Karpas-422 (cell line): ENCODE measurements at regions not wholly inside any gene's neighbourhood (a gene's known extent, or its start where the extent isn't known, plus 50 kb on each side); places are given as distances from the start of the nearest gene placed in this dataset.

ENCODE experiments used
- DNase-seq: peaks from one replicate; pipeline ENCODE4 v3.0.0-alpha.2; 2015
- H2AFZ ChIP-seq: fragments of 200-600 bp; sonication (generic); 2 replicates; pipeline ENCODE4 v1.6.1; 2014; ENCODE audit warnings: antibody characterized with exemption, low read length, mixed read lengths
- H3K27ac ChIP-seq: fragments of 200-600 bp; sonication (generic); 2 replicates; pipeline ENCODE4 v1.5.1; 2014; ENCODE audit warnings: mild to moderate bottlenecking, low read length, moderate library complexity
- H3K27me3 ChIP-seq: fragments of 200-600 bp; sonication (generic); 2 replicates; pipeline ENCODE4 v1.6.1; 2014; ENCODE audit warnings: low read length, mixed read lengths
- H3K36me3 ChIP-seq: fragments of 200-600 bp; sonication (generic); 2 replicates; pipeline ENCODE4 v1.6.1; 2014; ENCODE audit warnings: low read length, mixed read lengths; ENCODE audit not compliant: insufficient read depth
- H3K4me1 ChIP-seq: fragments of 200-600 bp; sonication (generic); 2 replicates; pipeline ENCODE4 v1.6.1; 2014; ENCODE audit warnings: mild to moderate bottlenecking, low read length, mixed read lengths
- H3K4me2 ChIP-seq: fragments of 200-600 bp; sonication (generic); 2 replicates; pipeline ENCODE4 v1.6.1; 2014; ENCODE audit warnings: low read length, low read depth, mild to moderate bottlenecking; ENCODE audit not compliant: poor library complexity, severe bottlenecking
- H3K4me3 ChIP-seq: fragments of 200-600 bp; sonication (generic); 2 replicates; pipeline ENCODE4 v1.5.1; 2014; ENCODE audit warnings: mild to moderate bottlenecking, antibody characterized with exemption, low read length, mixed read lengths
- H3K79me2 ChIP-seq: fragments of 200-600 bp; sonication (generic); 2 replicates; pipeline ENCODE4 v1.6.1; 2014; ENCODE audit warnings: mild to moderate bottlenecking, low read length, mixed read lengths
- H3K9ac ChIP-seq: fragments of 200-600 bp; sonication (generic); 2 replicates; pipeline ENCODE4 v1.6.0; 2014; ENCODE audit warnings: low read length
- H3K9me2 ChIP-seq: fragments of 200-600 bp; sonication (generic), shearing (Covaris generic); replicated peaks from 2 replicates; pipeline ENCODE4 v1.6.0; 2014; ENCODE audit warnings: mild to moderate bottlenecking, low read length, moderate library complexity; ENCODE audit not compliant: insufficient read depth
- H3K9me3 ChIP-seq: fragments of 300-700, 200-600 bp; sonication (generic); 2 replicates; pipeline ENCODE4 v1.6.1; 2014; ENCODE audit warnings: low read length, mixed read lengths
- H4K20me1 ChIP-seq: fragments of 200-600 bp; sonication (generic); 2 replicates; pipeline ENCODE4 v1.6.1; 2014; ENCODE audit warnings: mild to moderate bottlenecking, antibody characterized with exemption, low read length, low read depth; ENCODE audit not compliant: insufficient read depth

DNA sequence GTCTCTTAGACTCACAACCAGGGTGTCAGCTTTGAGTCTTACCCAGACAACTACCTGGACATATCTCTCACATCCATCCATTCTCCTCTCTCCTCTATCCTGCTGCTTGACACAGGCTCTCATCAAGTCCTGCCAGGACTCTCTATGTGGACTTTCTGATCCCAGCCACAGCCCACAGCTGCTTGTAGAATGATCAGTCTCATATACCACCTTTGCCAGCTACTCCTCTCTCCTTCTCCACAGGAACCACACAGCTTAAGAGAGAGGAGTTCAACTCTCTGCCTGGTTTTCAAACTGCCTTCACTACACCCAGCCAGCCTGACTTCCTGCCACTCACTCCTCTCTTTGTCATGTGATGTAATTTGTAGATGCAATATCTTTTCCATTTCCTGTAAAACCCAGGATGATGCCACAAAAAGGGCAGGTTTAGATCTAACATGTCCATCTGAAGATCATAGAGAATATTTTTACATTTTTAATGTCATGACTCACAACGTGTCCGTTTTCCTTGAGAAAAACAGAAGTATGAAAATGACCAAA is 154.0 kb downstream of the RAB11FIP2 start:
- no peaks in the 10 kb centered on the region for H3K9me2 ChIP-seq
- no peak overlapping the region for H3K4me2 ChIP-seq
- H3K27me3 ChIP-seq, result peaks cover 5% of the 10 kb centered on the region; the same call in 1 of the 2 replicates
- H4K20me1 ChIP-seq, result no peaks in the 10 kb centered on the region
- H3K9me3 ChIP-seq, result no peaks in the 10 kb centered on the region
- H3K9ac ChIP-seq, result no peak overlapping the region
- no peaks in the 10 kb centered on the region for H3K36me3 ChIP-seq
- H3K27ac ChIP-seq, result no peak overlapping the region
- no peak overlapping the region for H2AFZ ChIP-seq
- no peaks in the 10 kb centered on the region for H3K79me2 ChIP-seq
- no peak overlapping the region for H3K4me3 ChIP-seq
- no peaks in the 10 kb centered on the region for H3K4me1 ChIP-seq
- DNase-seq, result no peak

- Histone ChIP-seq H3K9me2 (no peaks in the 10 kb centered on the region), H3K4me1 (no peaks in the 10 kb centered on the region), H2AFZ (no peak overlapping the region), H3K9me3 (no peaks in the 10 kb centered on the region), H3K9ac (no peak overlapping the region), H3K36me3 (no peaks in the 10 kb centered on the region), H3K4me2 (no peak overlapping the region), H3K27me3 (peaks cover 5% of the 10 kb centered on the region; the same call in 1 of the 2 replicates), H3K27ac (no peak overlapping the region), H3K4me3 (no peak overlapping the region), H3K79me2 (no peaks in the 10 kb centered on the region), H4K20me1 (no peaks in the 10 kb centered on the region)
- no peak for DNase-seq
These were observed 152.4 kb downstream of the RAB11FIP2 start for GRCh38 chr10:117894339-117894738.

- Histone ChIP-seq H3K4me3 (no peak overlapping the region), H2AFZ (no peak overlapping the region), H3K79me2 (no peaks in the 10 kb centered on the region), H3K4me2 (no peak overlapping the region), H4K20me1 (no peaks in the 10 kb centered on the region), H3K9me2 (no peaks in the 10 kb centered on the region), H3K27ac (no peak overlapping the region), H3K36me3 (no peaks in the 10 kb centered on the region), H3K9ac (no peak overlapping the region), H3K27me3 (peaks cover 5% of the 10 kb centered on the region; the same call in 1 of the 2 replicates), H3K9me3 (no peaks in the 10 kb centered on the region), H3K4me1 (no peaks in the 10 kb centered on the region)
- DNase-seq, result peak; percentile 62
These were observed 150.2 kb downstream of the RAB11FIP2 start for GRCh38 chr10:117896517-117896916.

DNA sequence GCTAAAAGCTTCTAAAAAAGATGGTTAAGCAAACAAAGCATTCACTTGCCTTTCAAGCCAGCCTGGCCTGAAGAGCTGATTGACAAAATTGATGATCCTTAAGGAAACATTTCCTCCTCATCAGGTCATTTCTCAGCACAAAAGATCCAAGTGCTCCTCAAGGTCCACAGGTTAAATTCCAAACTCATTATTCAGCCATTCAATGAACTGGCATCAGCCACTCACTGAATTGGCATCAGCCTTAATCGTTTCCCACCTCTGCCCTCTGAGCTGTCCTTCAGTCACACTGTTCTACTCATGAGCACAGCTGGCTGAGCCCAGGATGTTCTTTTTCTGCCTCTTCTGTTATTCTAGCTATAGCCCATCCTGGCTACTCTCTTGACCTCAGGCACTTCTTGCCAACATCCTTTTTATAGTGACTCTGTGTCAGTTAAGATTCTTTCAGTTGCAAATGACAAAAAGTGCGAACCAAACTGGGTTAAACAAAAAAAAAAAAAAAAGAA is 147.5 kb downstream of the RAB11FIP2 start:
- Histone ChIP-seq H3K4me3 (no peak overlapping the region), H3K36me3 (no peaks in the 10 kb centered on the region), H2AFZ (no peak overlapping the region), H3K9me2 (no peaks in the 10 kb centered on the region), H3K79me2 (no peaks in the 10 kb centered on the region), H3K9me3 (no peaks in the 10 kb centered on the region), H4K20me1 (no peaks in the 10 kb centered on the region), H3K9ac (no peak overlapping the region), H3K27me3 (no peaks in the 10 kb centered on the region), H3K4me1 (no peaks in the 10 kb centered on the region), H3K27ac (no peak overlapping the region), H3K4me2 (no peak overlapping the region)
- DNase-seq, result no peak

DNA sequence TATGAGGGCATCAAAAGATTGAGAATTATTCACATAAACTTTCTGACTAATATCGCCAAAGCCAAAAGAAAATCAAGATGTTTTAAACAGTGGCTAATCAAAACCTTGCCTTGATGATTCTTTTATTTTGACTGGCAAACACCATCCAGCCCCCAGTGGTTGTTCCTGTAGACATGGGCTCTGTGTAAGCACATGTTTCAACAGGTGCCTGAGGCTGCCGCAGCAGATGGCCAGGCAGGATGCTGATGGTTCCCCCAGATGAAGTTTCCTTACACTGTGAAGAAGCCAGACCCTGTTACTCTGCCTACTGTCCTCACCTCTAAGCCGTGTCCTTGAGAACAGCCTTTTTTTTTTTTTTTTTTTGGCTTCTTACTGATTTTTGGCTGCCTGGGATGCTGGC is 146.5 kb downstream of the RAB11FIP2 start:
- Histone ChIP-seq H3K27me3 (no peaks in the 10 kb centered on the region), H3K4me2 (no peak overlapping the region), H3K79me2 (no peaks in the 10 kb centered on the region), H3K9ac (no peak overlapping the region), H3K27ac (no peak overlapping the region), H3K36me3 (no peaks in the 10 kb centered on the region), H3K9me3 (no peaks in the 10 kb centered on the region), H4K20me1 (no peaks in the 10 kb centered on the region), H3K4me3 (no peak overlapping the region), H2AFZ (no peak overlapping the region), H3K4me1 (no peaks in the 10 kb centered on the region), H3K9me2 (no peaks in the 10 kb centered on the region)
- DNase-seq, result no peak

GRCh38 chr10:117903854-117904253 is 142.9 kb downstream of the RAB11FIP2 start:
- Histone ChIP-seq H4K20me1 (no peaks in the 10 kb centered on the region), H3K79me2 (no peaks in the 10 kb centered on the region), H2AFZ (no peak overlapping the region), H3K9me3 (no peaks in the 10 kb centered on the region), H3K27me3 (no peaks in the 10 kb centered on the region), H3K4me2 (no peak overlapping the region), H3K27ac (no peak overlapping the region), H3K4me1 (no peaks in the 10 kb centered on the region), H3K4me3 (no peak overlapping the region), H3K9ac (no peak overlapping the region), H3K9me2 (no peaks in the 10 kb centered on the region), H3K36me3 (no peaks in the 10 kb centered on the region)
- no peak for DNase-seq

DNA sequence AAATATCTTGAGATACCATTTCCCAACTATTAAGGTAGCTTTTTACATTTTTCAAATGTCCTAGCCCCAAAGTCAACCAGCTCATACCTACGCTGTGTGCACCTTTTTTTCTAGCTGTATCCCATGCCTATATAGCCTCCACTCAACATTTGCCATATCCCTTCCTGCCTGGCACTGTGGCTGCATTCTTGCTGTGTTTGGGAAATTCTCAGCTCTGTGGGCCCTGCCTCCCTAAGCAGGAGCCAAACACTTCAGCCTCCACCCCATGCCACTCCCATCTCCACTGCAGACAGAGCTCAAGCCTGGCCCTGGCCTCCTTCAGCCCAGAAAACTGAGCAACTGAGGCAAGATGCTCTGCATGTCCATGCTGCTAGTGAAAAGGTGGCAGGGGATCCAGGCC is 141.3 kb downstream of the RAB11FIP2 start:
- H3K4me1 ChIP-seq, result no peaks in the 10 kb centered on the region
- H3K4me3 ChIP-seq, result no peak overlapping the region
- H4K20me1 ChIP-seq, result no peaks in the 10 kb centered on the region
- DNase-seq, result no peak
- no peaks in the 10 kb centered on the region for H3K27me3 ChIP-seq
- no peak overlapping the region for H3K4me2 ChIP-seq
- no peaks in the 10 kb centered on the region for H3K36me3 ChIP-seq
- no peaks in the 10 kb centered on the region for H3K9me2 ChIP-seq
- H3K9ac ChIP-seq, result no peak overlapping the region
- H3K9me3 ChIP-seq, result no peaks in the 10 kb centered on the region
- H3K27ac ChIP-seq, result no peak overlapping the region
- no peaks in the 10 kb centered on the region for H3K79me2 ChIP-seq
- no peak overlapping the region for H2AFZ ChIP-seq

GRCh38 chr10:117911684-117912083 is 135.1 kb downstream of the RAB11FIP2 start:
- Histone ChIP-seq H2AFZ (no peak overlapping the region), H3K36me3 (no peaks in the 10 kb centered on the region), H3K9ac (no peak overlapping the region), H3K4me3 (no peak overlapping the region), H3K9me2 (no peaks in the 10 kb centered on the region), H3K9me3 (no peaks in the 10 kb centered on the region), H3K27ac (no peak overlapping the region), H3K4me2 (no peak overlapping the region), H3K27me3 (no peaks in the 10 kb centered on the region), H3K4me1 (no peaks in the 10 kb centered on the region), H4K20me1 (no peaks in the 10 kb centered on the region), H3K79me2 (no peaks in the 10 kb centered on the region)
- no peak for DNase-seq
